ENCODE measurements at regions not wholly inside any gene's neighbourhood (a gene's known extent, or its start where the extent isn't known, plus 50 kb on each side); places are given as distances from the start of the nearest gene placed in this dataset.

DNA sequence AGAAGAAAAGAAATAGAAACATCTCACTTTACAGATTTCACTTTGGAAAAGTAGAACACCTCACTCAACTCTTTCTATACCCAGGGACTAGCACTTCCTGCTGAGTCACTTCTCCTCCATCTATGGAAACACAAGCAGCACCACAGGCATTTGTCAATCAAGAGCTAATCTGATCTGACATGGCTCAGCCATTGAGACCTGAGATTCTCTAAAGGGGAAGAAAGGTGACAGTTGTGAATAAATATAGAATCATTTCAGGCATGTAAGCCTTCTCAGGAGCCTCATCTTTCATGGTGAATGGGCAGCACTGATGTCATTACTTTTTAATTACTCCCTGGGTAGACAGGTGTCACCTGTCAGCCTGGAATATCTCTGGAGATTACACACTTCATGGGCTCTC is 559.8 kb downstream of the HINT1 start:
- TF ChIP-seq, protein P1, sequence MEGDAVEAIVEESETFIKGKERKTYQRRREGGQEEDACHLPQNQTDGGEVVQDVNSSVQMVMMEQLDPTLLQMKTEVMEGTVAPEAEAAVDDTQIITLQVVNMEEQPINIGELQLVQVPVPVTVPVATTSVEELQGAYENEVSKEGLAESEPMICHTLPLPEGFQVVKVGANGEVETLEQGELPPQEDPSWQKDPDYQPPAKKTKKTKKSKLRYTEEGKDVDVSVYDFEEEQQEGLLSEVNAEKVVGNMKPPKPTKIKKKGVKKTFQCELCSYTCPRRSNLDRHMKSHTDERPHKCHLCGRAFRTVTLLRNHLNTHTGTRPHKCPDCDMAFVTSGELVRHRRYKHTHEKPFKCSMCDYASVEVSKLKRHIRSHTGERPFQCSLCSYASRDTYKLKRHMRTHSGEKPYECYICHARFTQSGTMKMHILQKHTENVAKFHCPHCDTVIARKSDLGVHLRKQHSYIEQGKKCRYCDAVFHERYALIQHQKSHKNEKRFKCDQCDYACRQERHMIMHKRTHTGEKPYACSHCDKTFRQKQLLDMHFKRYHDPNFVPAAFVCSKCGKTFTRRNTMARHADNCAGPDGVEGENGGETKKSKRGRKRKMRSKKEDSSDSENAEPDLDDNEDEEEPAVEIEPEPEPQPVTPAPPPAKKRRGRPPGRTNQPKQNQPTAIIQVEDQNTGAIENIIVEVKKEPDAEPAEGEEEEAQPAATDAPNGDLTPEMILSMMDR (IDR thresholded peaks at IDR 0.05): no peak
- TF ChIP-seq EZH2phosphoT487 (IDR thresholded peaks at IDR 0.05) (no peak), EZH2 (IDR thresholded peaks at IDR 0.05) (no peak)

Data from neural progenitor cell (in vitro differentiated cells).